GM19452 (cell line): ENCODE measurements at regions not wholly inside any gene's neighbourhood (a gene's known extent, or its start where the extent isn't known, plus 50 kb on each side); places are given as distances from the start of the nearest gene placed in this dataset.

Experiments used
- ATAC-seq: cut with Tn5 transposase; IDR thresholded peaks from one replicate; pipeline ENCODE4 v1.9.1; 2021; ENCODE audit not compliant: unreplicated experiment

- no peak for ATAC-seq
These were observed 307.2 kb downstream of the SNX13 start for GRCh38 chr7:17633067-17633466.

- ATAC-seq = no peak
These were observed 301.6 kb downstream of the SNX13 start for GRCh38 chr7:17638727-17639126.

GRCh38 chr7:17640730-17641377, 299.4 kb downstream of the SNX13 start:
- ATAC-seq = peak; percentile 71

GRCh38 chr7:17645500-17645899, 294.8 kb downstream of the SNX13 start:
- no peak for ATAC-seq

- ATAC-seq = no peak
These were observed 293.9 kb downstream of the SNX13 start for GRCh38 chr7:17646253-17646956.

GRCh38 chr7:17651341-17651740, 289.0 kb downstream of the SNX13 start:
- ATAC-seq = no peak

GRCh38 chr7:17651863-17652385, 288.4 kb downstream of the SNX13 start:
- ATAC-seq = no peak

- ATAC-seq = no peak
These were observed 285.4 kb downstream of the SNX13 start for GRCh38 chr7:17654940-17655339.

GRCh38 chr7:17659126-17659525, 281.2 kb downstream of the SNX13 start:
- ATAC-seq = no peak

GRCh38 chr7:17660116-17660515, 280.2 kb downstream of the SNX13 start:
- ATAC-seq = no peak

GRCh38 chr7:17661982-17662585, 278.2 kb downstream of the SNX13 start:
- ATAC-seq = no peak

GRCh38 chr7:17663061-17663675, 277.1 kb downstream of the SNX13 start:
- no peak for ATAC-seq

GRCh38 chr7:17665029-17665428, 275.3 kb downstream of the SNX13 start:
- no peak for ATAC-seq

GRCh38 chr7:17668122-17668521, 272.2 kb downstream of the SNX13 start:
- ATAC-seq = no peak

- ATAC-seq = no peak
These were observed 271.1 kb downstream of the SNX13 start for GRCh38 chr7:17669204-17669603.

GRCh38 chr7:17671956-17672355, 268.3 kb downstream of the SNX13 start:
- no peak for ATAC-seq

- ATAC-seq = no peak
These were observed 267.5 kb downstream of the SNX13 start for GRCh38 chr7:17672783-17673182.

GRCh38 chr7:17674166-17674942, 265.9 kb downstream of the SNX13 start:
- no peak for ATAC-seq

GRCh38 chr7:17674943-17675608, 265.2 kb downstream of the SNX13 start:
- no peak for ATAC-seq

- ATAC-seq = no peak
These were observed 262.9 kb downstream of the SNX13 start for GRCh38 chr7:17677408-17677807.
